ENCODE measurements at regions not wholly inside any gene's neighbourhood (a gene's known extent, or its start where the extent isn't known, plus 50 kb on each side); places are given as distances from the start of the nearest gene placed in this dataset.

- TF ChIP-seq SIN3A (IDR thresholded peaks at IDR 0.05; ENCODE audit: borderline replicate concordance, low read depth, low read length) (no peak), NRF1 (IDR thresholded peaks at IDR 0.05; ENCODE audit: low read depth, low read length) (no peak), GATA2 (CRISPR knock-in tag; IDR thresholded peaks at IDR 0.05) (no peak), USF1 (IDR thresholded peaks at IDR 0.05; ENCODE audit: borderline replicate concordance, low read depth) (no peak), REST (IDR thresholded peaks at IDR 0.05; ENCODE audit: low read depth, low read length) (no peak)
- TF ChIP-seq, protein P1, sequence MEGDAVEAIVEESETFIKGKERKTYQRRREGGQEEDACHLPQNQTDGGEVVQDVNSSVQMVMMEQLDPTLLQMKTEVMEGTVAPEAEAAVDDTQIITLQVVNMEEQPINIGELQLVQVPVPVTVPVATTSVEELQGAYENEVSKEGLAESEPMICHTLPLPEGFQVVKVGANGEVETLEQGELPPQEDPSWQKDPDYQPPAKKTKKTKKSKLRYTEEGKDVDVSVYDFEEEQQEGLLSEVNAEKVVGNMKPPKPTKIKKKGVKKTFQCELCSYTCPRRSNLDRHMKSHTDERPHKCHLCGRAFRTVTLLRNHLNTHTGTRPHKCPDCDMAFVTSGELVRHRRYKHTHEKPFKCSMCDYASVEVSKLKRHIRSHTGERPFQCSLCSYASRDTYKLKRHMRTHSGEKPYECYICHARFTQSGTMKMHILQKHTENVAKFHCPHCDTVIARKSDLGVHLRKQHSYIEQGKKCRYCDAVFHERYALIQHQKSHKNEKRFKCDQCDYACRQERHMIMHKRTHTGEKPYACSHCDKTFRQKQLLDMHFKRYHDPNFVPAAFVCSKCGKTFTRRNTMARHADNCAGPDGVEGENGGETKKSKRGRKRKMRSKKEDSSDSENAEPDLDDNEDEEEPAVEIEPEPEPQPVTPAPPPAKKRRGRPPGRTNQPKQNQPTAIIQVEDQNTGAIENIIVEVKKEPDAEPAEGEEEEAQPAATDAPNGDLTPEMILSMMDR (IDR thresholded peaks at IDR 0.05), result no peak
Measured at GRCh38 chr14:51307551-51307950, 67.5 kb downstream of the TMX1 start.

Data from SK-N-SH (cell line).